ENCODE measurements at regions not wholly inside any gene's neighbourhood (a gene's known extent, or its start where the extent isn't known, plus 50 kb on each side); places are given as distances from the start of the nearest gene placed in this dataset.

DNA sequence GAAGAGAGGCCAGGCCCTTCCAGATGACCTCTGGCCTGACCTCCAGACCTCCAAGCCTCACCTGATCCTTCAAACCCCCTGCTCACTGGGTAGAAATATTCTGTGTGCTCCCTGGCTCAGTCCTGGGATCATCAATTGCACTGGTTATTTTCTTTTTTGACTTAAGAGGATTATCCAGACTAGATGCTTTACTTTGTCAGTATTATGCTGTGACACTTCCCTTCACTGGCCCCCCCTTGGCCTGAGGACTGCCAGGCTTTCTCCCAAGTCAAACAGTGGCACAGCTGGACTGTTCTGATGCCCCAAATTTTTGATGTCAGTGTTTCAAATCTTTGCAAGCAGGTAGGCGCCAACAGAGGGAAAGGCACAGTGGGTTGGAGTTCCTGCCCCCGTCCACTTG lies 156.3 kb upstream of the SKOR2 start:
- DNase-seq = no peak
- Histone ChIP-seq H3K27me3 (ENCODE audit: insufficient read depth) (no peaks in the 10 kb centered on the region), H3K9me3 (no peaks in the 10 kb centered on the region), H3K36me3 (replicated peaks in 1 of 2; ENCODE audit: control insufficient read depth in 1 of 2, insufficient read depth in 2 of 2, low read length in 1 of 2) (no peaks in the 10 kb centered on the region), H3K9ac (no peak overlapping the region), H3K4me1 (ENCODE audit: control insufficient read depth in 1 of 2, insufficient read depth in 2 of 2, low read depth in 1 of 2, low read length in 1 of 2) (no peaks in the 10 kb centered on the region), H3K9me2 (no peaks in the 10 kb centered on the region), H3K4me2 (no peak overlapping the region), H4K20me1 (ENCODE audit: insufficient read depth) (no peaks in the 10 kb centered on the region), H3K27ac (ENCODE audit: low read depth in 2 of 2, low read length in 1 of 2) (no peak overlapping the region), H2AFZ (ENCODE audit: low read depth) (no peak overlapping the region), H3F3A (replicated peaks; ENCODE audit: insufficient read depth) (no peaks in the 10 kb centered on the region), H3K4me3 (ENCODE audit: low read depth in 2 of 2, low read length in 1 of 2) (no peak overlapping the region), H3K79me2 (ENCODE audit: insufficient read depth) (no peaks in the 10 kb centered on the region)
- POLR2A ChIA-PET = no interaction called here
- 35% methylated on average over 2 of the region's 2 CpGs for WGBS (ENCODE audit: low lambda C conversion rate)
- CTCF ChIA-PET = interaction anchor here (2.3 kb wide), 1 partner anchor 10 kb away, joined by 11 read pairs; no protein-coding TSS in a partner anchor
- TF ChIP-seq SIN3A (IDR thresholded peaks at IDR 0.05; ENCODE audit: borderline replicate concordance, low read depth, low read length) = no peak
- TF ChIP-seq FOXM1 (IDR thresholded peaks at IDR 0.05; ENCODE audit: low read depth) = no peak
- TF ChIP-seq RFX5 (IDR thresholded peaks at IDR 0.05; ENCODE audit: low read length) = no peak
- no peak for TF ChIP-seq TEAD4 (IDR thresholded peaks at IDR 0.05; ENCODE audit: borderline replicate concordance, insufficient read depth)
- TF ChIP-seq, protein P1, sequence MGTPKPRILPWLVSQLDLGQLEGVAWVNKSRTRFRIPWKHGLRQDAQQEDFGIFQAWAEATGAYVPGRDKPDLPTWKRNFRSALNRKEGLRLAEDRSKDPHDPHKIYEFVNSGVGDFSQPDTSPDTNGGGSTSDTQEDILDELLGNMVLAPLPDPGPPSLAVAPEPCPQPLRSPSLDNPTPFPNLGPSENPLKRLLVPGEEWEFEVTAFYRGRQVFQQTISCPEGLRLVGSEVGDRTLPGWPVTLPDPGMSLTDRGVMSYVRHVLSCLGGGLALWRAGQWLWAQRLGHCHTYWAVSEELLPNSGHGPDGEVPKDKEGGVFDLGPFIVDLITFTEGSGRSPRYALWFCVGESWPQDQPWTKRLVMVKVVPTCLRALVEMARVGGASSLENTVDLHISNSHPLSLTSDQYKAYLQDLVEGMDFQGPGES (IDR thresholded peaks at IDR 0.05; ENCODE audit: low read depth, low read length) = no peak
- TF ChIP-seq FOXJ3 (CRISPR knock-in tag; IDR thresholded peaks at IDR 0.05) = no peak
- TF ChIP-seq EP300 (IDR thresholded peaks at IDR 0.05; ENCODE audit: borderline replicate concordance in 1 of 2, low read depth in 1 of 2, low read length in 1 of 2) = no peak
- TF ChIP-seq MEF2A (IDR thresholded peaks at IDR 0.05; ENCODE audit: borderline replicate concordance, low read depth) = no peak
- TF ChIP-seq GABPA (IDR thresholded peaks at IDR 0.05; ENCODE audit: low read depth) = no peak
- no peak for TF ChIP-seq FOSL2 (IDR thresholded peaks at IDR 0.05; ENCODE audit: borderline replicate concordance, low read depth)
- TF ChIP-seq CHD2 (IDR thresholded peaks at IDR 0.05; ENCODE audit: low read length, partially characterized antibody) = no peak
- no peak for TF ChIP-seq ELF1 (IDR thresholded peaks at IDR 0.05)
- TF ChIP-seq TCF12 (IDR thresholded peaks at IDR 0.05) = no peak
- TF ChIP-seq SMC3 (IDR thresholded peaks at IDR 0.05; ENCODE audit: low read depth, low read length) = no peak
- TF ChIP-seq, protein P2, sequence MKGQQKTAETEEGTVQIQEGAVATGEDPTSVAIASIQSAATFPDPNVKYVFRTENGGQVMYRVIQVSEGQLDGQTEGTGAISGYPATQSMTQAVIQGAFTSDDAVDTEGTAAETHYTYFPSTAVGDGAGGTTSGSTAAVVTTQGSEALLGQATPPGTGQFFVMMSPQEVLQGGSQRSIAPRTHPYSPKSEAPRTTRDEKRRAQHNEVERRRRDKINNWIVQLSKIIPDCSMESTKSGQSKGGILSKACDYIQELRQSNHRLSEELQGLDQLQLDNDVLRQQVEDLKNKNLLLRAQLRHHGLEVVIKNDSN (IDR thresholded peaks at IDR 0.05; ENCODE audit: borderline replicate concordance, low read depth) = no peak
- TF ChIP-seq RXRA (IDR thresholded peaks at IDR 0.05; ENCODE audit: borderline replicate concordance, low read depth) = no peak
- no peak for TF ChIP-seq RCOR1 (IDR thresholded peaks at IDR 0.05; ENCODE audit: low read length)
- TF ChIP-seq GATA2 (CRISPR knock-in tag; IDR thresholded peaks at IDR 0.05) = no peak

DNA sequence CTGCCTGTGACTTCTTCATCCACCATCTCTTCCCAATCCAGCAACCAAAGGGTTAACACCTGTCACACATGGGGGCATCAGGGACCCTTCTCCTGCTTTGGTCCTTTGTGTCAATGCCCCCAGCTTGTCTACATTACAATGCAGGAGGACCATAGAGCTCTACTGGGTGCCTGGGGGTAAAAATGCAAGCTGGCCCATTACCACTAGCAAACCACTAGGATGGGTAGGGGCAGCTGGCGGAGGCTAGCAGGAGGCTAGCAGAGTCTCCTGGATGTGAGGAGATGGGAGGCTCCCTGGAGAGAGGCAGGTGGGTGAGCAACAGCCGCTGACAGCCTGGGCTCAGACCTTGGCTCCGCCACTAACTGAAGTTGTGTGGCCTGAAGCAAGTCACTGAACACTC lies 153.4 kb upstream of the SKOR2 start:
- H3K4me3 ChIP-seq (ENCODE audit: low read depth in 2 of 2, low read length in 1 of 2) = no peak overlapping the region
- H3F3A ChIP-seq (replicated peaks; ENCODE audit: insufficient read depth) = no peaks in the 10 kb centered on the region
- ChIA-PET POLR2A (no interaction called here), CTCF (interaction anchor here (1.4 kb wide), 1 partner anchor 12 kb away, joined by 3 read pairs; no protein-coding TSS in a partner anchor)
- no peaks in the 10 kb centered on the region for H3K27me3 ChIP-seq (ENCODE audit: insufficient read depth)
- H3K9me2 ChIP-seq = no peaks in the 10 kb centered on the region
- no peaks in the 10 kb centered on the region for H3K79me2 ChIP-seq (ENCODE audit: insufficient read depth)
- H2AFZ ChIP-seq (ENCODE audit: low read depth) = no peak overlapping the region
- H3K27ac ChIP-seq (ENCODE audit: low read depth in 2 of 2, low read length in 1 of 2) = no peak overlapping the region
- H3K9ac ChIP-seq = no peak overlapping the region
- no peaks in the 10 kb centered on the region for H3K4me1 ChIP-seq (ENCODE audit: control insufficient read depth in 1 of 2, insufficient read depth in 2 of 2, low read depth in 1 of 2, low read length in 1 of 2)
- no peak overlapping the region for H3K4me2 ChIP-seq
- H3K9me3 ChIP-seq = no peaks in the 10 kb centered on the region
- no peaks in the 10 kb centered on the region for H4K20me1 ChIP-seq (ENCODE audit: insufficient read depth)
- no peak for DNase-seq
- H3K36me3 ChIP-seq (replicated peaks in 1 of 2; ENCODE audit: control insufficient read depth in 1 of 2, insufficient read depth in 2 of 2, low read length in 1 of 2) = no peaks in the 10 kb centered on the region
- 28% methylated on average over 3 of the region's 3 CpGs for WGBS (ENCODE audit: low lambda C conversion rate)
- TF ChIP-seq, protein P2 (IDR thresholded peaks at IDR 0.05; ENCODE audit: borderline replicate concordance, low read depth) = no peak
- no peak for TF ChIP-seq CHD2 (IDR thresholded peaks at IDR 0.05; ENCODE audit: low read length, partially characterized antibody)
- TF ChIP-seq FOXJ3 (CRISPR knock-in tag; IDR thresholded peaks at IDR 0.05) = no peak
- TF ChIP-seq YY1 (IDR thresholded peaks at IDR 0.05; ENCODE audit: low read depth) = no peak
- TF ChIP-seq MXI1 (IDR thresholded peaks at IDR 0.05; ENCODE audit: low read depth, low read length) = no peak
- TF ChIP-seq, protein P3, sequence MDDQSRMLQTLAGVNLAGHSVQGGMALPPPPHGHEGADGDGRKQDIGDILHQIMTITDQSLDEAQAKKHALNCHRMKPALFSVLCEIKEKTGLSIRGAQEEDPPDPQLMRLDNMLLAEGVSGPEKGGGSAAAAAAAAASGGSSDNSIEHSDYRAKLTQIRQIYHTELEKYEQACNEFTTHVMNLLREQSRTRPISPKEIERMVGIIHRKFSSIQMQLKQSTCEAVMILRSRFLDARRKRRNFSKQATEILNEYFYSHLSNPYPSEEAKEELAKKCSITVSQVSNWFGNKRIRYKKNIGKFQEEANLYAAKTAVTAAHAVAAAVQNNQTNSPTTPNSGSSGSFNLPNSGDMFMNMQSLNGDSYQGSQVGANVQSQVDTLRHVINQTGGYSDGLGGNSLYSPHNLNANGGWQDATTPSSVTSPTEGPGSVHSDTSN (IDR thresholded peaks at IDR 0.05) = no peak
- TF ChIP-seq TCF12 (IDR thresholded peaks at IDR 0.05) = no peak
- TF ChIP-seq GABPA (IDR thresholded peaks at IDR 0.05; ENCODE audit: low read depth) = no peak
- no peak for TF ChIP-seq FOSL2 (IDR thresholded peaks at IDR 0.05; ENCODE audit: borderline replicate concordance, low read depth)
- TF ChIP-seq RAD21 (IDR thresholded peaks at IDR 0.05; ENCODE audit: low read length) = no peak
- TF ChIP-seq ELF1 (IDR thresholded peaks at IDR 0.05) = no peak
- TF ChIP-seq, protein P4, sequence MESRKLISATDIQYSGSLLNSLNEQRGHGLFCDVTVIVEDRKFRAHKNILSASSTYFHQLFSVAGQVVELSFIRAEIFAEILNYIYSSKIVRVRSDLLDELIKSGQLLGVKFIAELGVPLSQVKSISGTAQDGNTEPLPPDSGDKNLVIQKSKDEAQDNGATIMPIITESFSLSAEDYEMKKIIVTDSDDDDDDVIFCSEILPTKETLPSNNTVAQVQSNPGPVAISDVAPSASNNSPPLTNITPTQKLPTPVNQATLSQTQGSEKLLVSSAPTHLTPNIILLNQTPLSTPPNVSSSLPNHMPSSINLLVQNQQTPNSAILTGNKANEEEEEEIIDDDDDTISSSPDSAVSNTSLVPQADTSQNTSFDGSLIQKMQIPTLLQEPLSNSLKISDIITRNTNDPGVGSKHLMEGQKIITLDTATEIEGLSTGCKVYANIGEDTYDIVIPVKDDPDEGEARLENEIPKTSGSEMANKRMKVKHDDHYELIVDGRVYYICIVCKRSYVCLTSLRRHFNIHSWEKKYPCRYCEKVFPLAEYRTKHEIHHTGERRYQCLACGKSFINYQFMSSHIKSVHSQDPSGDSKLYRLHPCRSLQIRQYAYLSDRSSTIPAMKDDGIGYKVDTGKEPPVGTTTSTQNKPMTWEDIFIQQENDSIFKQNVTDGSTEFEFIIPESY (IDR thresholded peaks at IDR 0.05; ENCODE audit: borderline replicate concordance, low read depth) = no peak

Data from SK-N-SH (cell line).